Fibroblast of lung (primary cell): ENCODE measurements at regions not wholly inside any gene's neighbourhood (a gene's known extent, or its start where the extent isn't known, plus 50 kb on each side); places are given as distances from the start of the nearest gene placed in this dataset.

Source experiments
- CTCF ChIP-seq, 2 donors: IDR thresholded peaks in 1 of 2; conservative IDR thresholded peaks in 1 of 2; 1 replicate in 1 of 2; 2 replicates in 1 of 2; pipeline ENCODE4 v1.5.1; 2011 to 2012; ENCODE audit warnings: low read length in 2 of 2, control low read depth in 1 of 2, inconsistent platforms in 1 of 2, low read depth in 1 of 2, mild to moderate bottlenecking in 1 of 2
- EZH2 ChIP-seq: IDR thresholded peaks from 2 replicates; pipeline ENCODE4 v1.5.1; 2012; ENCODE audit warnings: low read length, control low read depth, mild to moderate bottlenecking; ENCODE audit errors: missing control alignments

GRCh38 chr1:168408539-168408865 lies 127.8 kb downstream of the TBX19 start:
- no peak for TF ChIP-seq CTCF (conservative IDR thresholded peaks at IDR 0.05 in 1 of 2, IDR thresholded peaks at IDR 0.05 in 1 of 2; ENCODE audit: low read depth in 1 of 2, low read length in 2 of 2)
- no peak for TF ChIP-seq EZH2
